ENCODE measurements at regions not wholly inside any gene's neighbourhood (a gene's known extent, or its start where the extent isn't known, plus 50 kb on each side); places are given as distances from the start of the nearest gene placed in this dataset.

DNA sequence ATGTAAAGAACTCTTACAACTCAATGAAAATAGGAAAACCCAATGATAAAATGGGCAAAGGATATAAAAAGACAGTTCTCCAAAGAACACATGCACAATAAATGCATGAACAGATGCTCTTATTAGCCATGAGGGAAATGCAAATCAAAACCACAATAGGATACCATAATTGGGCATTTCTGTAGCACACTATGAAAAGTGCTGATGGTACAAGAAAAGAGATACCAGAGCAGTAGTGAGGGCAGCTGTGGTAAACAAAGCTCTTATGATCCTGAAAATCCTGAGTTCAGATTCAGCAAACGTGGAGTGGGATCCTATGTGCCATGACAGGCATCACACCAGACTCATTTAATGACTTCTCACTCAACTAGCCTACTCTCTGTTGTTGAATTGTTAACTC is 96.7 kb upstream of the SLC25A13 start:
- ChIA-PET POLR2A (no interaction called here), CTCF (interaction anchor here (0.7 kb wide), 1 partner anchor 609 kb away, joined by 4 read pairs; no protein-coding TSS in a partner anchor), RAD21 (ENCODE audit: unreplicated experiment) (no interaction called here), SMC1A (ENCODE audit: uncharacterized antibody, unreplicated experiment) (no interaction called here)
- Histone ChIP-seq H3K4me3 (no peak overlapping the region), H3K9me3 (replicated peaks; ENCODE audit: control insufficient read depth, insufficient read depth, low read length) (no peaks in the 10 kb centered on the region), H3K9ac (ENCODE audit: control insufficient read depth, insufficient read depth, low read length) (no peak overlapping the region), H3K36me3 (ENCODE audit: control insufficient read depth in 2 of 2, insufficient read depth in 2 of 2, low read length in 1 of 2) (no peaks in the 10 kb centered on the region), H4K20me1 (ENCODE audit: control insufficient read depth, insufficient read depth) (no peaks in the 10 kb centered on the region), H3K79me2 (ENCODE audit: control insufficient read depth, insufficient read depth, low read length) (no peaks in the 10 kb centered on the region), H3K27me3 (replicated peaks in 1 of 2; ENCODE audit: control insufficient read depth in 2 of 2, insufficient read depth in 2 of 2, low read length in 1 of 2) (no peaks in the 10 kb centered on the region; a peak in 1 of 4 replicates), H3K4me1 (ENCODE audit: control insufficient read depth, insufficient read depth, low read length) (no peaks in the 10 kb centered on the region), H3K4me2 (ENCODE audit: control insufficient read depth, insufficient read depth) (no peak overlapping the region), H3K27ac (ENCODE audit: control insufficient read depth, insufficient read depth) (no peak overlapping the region), H2AFZ (ENCODE audit: control insufficient read depth, low read depth, low read length) (no peak overlapping the region)
- in situ Hi-C loops (cut with MboI), result loop anchor here (10.0 kb wide), 1 partner anchor 606 kb away; the partner anchor contains the start of gene DLX5
- WGBS (ENCODE audit: insufficient coverage, insufficient replicate concordance, low lambda C conversion rate, missing lambda C conversion rate), result 0% methylated on average over 1 of the region's 1 CpG
- FAIRE-seq (no peak), DNase-seq (ENCODE audit: low read depth, low spot score) (no peak), ATAC-seq (no peak)
- intact Hi-C loops (cut with micrococcal nuclease; ENCODE audit: unreplicated experiment), result loop anchor here (10.0 kb wide), 2 partner anchors 476 to 504 kb away; no protein-coding TSS in a partner anchor
- no TSS peak for BruUV-seq (replicated peaks)
- TF ChIP-seq SIX5 (IDR thresholded peaks at IDR 0.05; ENCODE audit: low read depth, low read length, severe bottlenecking) (no peak), NR2C2 (IDR thresholded peaks at IDR 0.05; ENCODE audit: borderline replicate concordance, control insufficient read depth, insufficient read length, low read depth) (no peak), CEBPB (IDR thresholded peaks at IDR 0.05; ENCODE audit: borderline replicate concordance in 1 of 2, low read depth in 2 of 2, low read length in 2 of 2) (no peak), SUZ12 (IDR thresholded peaks at IDR 0.05; ENCODE audit: unreplicated experiment) (no peak), EED (IDR thresholded peaks at IDR 0.05; ENCODE audit: low read depth) (no peak), CHD4 (IDR thresholded peaks at IDR 0.05) (no peak), POLR2AphosphoS5 (IDR thresholded peaks at IDR 0.05; ENCODE audit: low read length) (no peak), JUNB (IDR thresholded peaks at IDR 0.05) (no peak), CBX5 (IDR thresholded peaks at IDR 0.05; ENCODE audit: low read depth) (no peak), YY1 (IDR thresholded peaks at IDR 0.05; ENCODE audit: low read depth, low read length) (no peak)
- TF ChIP-seq, protein P1, sequence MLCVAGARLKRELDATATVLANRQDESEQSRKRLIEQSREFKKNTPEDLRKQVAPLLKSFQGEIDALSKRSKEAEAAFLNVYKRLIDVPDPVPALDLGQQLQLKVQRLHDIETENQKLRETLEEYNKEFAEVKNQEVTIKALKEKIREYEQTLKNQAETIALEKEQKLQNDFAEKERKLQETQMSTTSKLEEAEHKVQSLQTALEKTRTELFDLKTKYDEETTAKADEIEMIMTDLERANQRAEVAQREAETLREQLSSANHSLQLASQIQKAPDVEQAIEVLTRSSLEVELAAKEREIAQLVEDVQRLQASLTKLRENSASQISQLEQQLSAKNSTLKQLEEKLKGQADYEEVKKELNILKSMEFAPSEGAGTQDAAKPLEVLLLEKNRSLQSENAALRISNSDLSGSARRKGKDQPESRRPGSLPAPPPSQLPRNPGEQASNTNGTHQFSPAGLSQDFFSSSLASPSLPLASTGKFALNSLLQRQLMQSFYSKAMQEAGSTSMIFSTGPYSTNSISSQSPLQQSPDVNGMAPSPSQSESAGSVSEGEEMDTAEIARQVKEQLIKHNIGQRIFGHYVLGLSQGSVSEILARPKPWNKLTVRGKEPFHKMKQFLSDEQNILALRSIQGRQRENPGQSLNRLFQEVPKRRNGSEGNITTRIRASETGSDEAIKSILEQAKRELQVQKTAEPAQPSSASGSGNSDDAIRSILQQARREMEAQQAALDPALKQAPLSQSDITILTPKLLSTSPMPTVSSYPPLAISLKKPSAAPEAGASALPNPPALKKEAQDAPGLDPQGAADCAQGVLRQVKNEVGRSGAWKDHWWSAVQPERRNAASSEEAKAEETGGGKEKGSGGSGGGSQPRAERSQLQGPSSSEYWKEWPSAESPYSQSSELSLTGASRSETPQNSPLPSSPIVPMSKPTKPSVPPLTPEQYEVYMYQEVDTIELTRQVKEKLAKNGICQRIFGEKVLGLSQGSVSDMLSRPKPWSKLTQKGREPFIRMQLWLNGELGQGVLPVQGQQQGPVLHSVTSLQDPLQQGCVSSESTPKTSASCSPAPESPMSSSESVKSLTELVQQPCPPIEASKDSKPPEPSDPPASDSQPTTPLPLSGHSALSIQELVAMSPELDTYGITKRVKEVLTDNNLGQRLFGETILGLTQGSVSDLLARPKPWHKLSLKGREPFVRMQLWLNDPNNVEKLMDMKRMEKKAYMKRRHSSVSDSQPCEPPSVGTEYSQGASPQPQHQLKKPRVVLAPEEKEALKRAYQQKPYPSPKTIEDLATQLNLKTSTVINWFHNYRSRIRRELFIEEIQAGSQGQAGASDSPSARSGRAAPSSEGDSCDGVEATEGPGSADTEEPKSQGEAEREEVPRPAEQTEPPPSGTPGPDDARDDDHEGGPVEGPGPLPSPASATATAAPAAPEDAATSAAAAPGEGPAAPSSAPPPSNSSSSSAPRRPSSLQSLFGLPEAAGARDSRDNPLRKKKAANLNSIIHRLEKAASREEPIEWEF (IDR thresholded peaks at IDR 0.05; ENCODE audit: insufficient replicate concordance, low read depth, low read length), result no peak
- TF ChIP-seq, protein P2, sequence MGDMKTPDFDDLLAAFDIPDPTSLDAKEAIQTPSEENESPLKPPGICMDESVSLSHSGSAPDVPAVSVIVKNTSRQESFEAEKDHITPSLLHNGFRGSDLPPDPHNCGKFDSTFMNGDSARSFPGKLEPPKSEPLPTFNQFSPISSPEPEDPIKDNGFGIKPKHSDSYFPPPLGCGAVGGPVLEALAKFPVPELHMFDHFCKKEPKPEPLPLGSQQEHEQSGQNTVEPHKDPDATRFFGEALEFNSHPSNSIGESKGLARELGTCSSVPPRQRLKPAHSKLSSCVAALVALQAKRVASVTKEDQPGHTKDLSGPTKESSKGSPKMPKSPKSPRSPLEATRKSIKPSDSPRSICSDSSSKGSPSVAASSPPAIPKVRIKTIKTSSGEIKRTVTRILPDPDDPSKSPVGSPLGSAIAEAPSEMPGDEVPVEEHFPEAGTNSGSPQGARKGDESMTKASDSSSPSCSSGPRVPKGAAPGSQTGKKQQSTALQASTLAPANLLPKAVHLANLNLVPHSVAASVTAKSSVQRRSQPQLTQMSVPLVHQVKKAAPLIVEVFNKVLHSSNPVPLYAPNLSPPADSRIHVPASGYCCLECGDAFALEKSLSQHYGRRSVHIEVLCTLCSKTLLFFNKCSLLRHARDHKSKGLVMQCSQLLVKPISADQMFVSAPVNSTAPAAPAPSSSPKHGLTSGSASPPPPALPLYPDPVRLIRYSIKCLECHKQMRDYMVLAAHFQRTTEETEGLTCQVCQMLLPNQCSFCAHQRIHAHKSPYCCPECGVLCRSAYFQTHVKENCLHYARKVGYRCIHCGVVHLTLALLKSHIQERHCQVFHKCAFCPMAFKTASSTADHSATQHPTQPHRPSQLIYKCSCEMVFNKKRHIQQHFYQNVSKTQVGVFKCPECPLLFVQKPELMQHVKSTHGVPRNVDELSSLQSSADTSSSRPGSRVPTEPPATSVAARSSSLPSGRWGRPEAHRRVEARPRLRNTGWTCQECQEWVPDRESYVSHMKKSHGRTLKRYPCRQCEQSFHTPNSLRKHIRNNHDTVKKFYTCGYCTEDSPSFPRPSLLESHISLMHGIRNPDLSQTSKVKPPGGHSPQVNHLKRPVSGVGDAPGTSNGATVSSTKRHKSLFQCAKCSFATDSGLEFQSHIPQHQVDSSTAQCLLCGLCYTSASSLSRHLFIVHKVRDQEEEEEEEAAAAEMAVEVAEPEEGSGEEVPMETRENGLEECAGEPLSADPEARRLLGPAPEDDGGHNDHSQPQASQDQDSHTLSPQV (IDR thresholded peaks at IDR 0.05), result no peak
- TF ChIP-seq, protein P3, sequence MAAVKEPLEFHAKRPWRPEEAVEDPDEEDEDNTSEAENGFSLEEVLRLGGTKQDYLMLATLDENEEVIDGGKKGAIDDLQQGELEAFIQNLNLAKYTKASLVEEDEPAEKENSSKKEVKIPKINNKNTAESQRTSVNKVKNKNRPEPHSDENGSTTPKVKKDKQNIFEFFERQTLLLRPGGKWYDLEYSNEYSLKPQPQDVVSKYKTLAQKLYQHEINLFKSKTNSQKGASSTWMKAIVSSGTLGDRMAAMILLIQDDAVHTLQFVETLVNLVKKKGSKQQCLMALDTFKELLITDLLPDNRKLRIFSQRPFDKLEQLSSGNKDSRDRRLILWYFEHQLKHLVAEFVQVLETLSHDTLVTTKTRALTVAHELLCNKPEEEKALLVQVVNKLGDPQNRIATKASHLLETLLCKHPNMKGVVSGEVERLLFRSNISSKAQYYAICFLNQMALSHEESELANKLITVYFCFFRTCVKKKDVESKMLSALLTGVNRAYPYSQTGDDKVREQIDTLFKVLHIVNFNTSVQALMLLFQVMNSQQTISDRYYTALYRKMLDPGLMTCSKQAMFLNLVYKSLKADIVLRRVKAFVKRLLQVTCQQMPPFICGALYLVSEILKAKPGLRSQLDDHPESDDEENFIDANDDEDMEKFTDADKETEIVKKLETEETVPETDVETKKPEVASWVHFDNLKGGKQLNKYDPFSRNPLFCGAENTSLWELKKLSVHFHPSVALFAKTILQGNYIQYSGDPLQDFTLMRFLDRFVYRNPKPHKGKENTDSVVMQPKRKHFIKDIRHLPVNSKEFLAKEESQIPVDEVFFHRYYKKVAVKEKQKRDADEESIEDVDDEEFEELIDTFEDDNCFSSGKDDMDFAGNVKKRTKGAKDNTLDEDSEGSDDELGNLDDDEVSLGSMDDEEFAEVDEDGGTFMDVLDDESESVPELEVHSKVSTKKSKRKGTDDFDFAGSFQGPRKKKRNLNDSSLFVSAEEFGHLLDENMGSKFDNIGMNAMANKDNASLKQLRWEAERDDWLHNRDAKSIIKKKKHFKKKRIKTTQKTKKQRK (IDR thresholded peaks at IDR 0.05; ENCODE audit: low read depth, low read length), result no peak

Measured in GM12878 (cell line).